K562 (cell line): ENCODE measurements at regions not wholly inside any gene's neighbourhood (a gene's known extent, or its start where the extent isn't known, plus 50 kb on each side); places are given as distances from the start of the nearest gene placed in this dataset.

Source experiments
- FOXA3 ChIP-seq, 2 experiments: fragments of 450-650 bp in 1 of 2; sonication (generic) in 1 of 2; formaldehyde crosslinking; IDR thresholded peaks in 1 of 2; conservative IDR thresholded peaks in 1 of 2; 2 replicates each; pipeline versions ENCODE4 v1.4.0 to v1.8.0; 2020 to 2022; ENCODE audit warnings: mild to moderate bottlenecking in 2 of 2, missing genetic modification reagents in 1 of 2
- GTF2E2 ChIP-seq: fragments of 200-800 bp; sonication (Bioruptor generic); IDR thresholded peaks from 2 replicates; pipeline ENCODE4 v1.6.1; 2016; ENCODE audit warnings: missing genetic modification characterization, missing compliant biosample characterization
- MED1 ChIP-seq: sonication (generic); formaldehyde crosslinking; IDR thresholded peaks from 2 replicates; pipeline ENCODE4 v1.8.1; 2023; ENCODE audit warnings: missing genetic modification reagents, borderline replicate concordance
- MITF ChIP-seq: IDR thresholded peaks from 2 replicates; pipeline ENCODE4 v1.6.1; 2014; ENCODE audit warnings: antibody characterized with exemption
- MYNN ChIP-seq, 2 experiments: sonication (generic); formaldehyde crosslinking in 1 of 2; IDR thresholded peaks; 2 replicates each; pipeline versions ENCODE4 v1.5.0 to v1.6.1; 2016 to 2020; ENCODE audit warnings: antibody characterized with exemption in 1 of 2, missing genetic modification reagents in 1 of 2
- RNF2 ChIP-seq: sonication (generic); IDR thresholded peaks from 2 replicates; pipeline ENCODE4 v1.6.1; 2016
- TAF1 ChIP-seq: IDR thresholded peaks from 2 replicates; pipeline ENCODE4 v1.6.1; 2011; ENCODE audit warnings: mild to moderate bottlenecking, low read length, moderate library complexity; ENCODE audit not compliant: insufficient read depth, control insufficient read depth, severe bottlenecking; ENCODE audit errors: extremely low read depth
- U2AF2 ChIP-seq: fragments of 200-400 bp; formaldehyde crosslinking; optimal IDR thresholded peaks from 2 replicates; pipeline ENCODE3; 2017; ENCODE audit warnings: low read depth, mild to moderate bottlenecking, low read length
- ZNF551 ChIP-seq: fragments of 250-450 bp; sonication (Bioruptor Pico); IDR thresholded peaks from 2 replicates; pipeline ENCODE4 v1.5.0; 2021; ENCODE audit warnings: mild to moderate bottlenecking, moderate library complexity
- ZNF668 ChIP-seq: fragments of 250-450 bp; sonication (Bioruptor Pico); IDR thresholded peaks from 2 replicates; pipeline ENCODE4 v1.8.0; 2022; ENCODE audit warnings: mild to moderate bottlenecking, inconsistent platforms
- TF ChIP-seq, protein P1 (sequence below): fragments of 250-450 bp; sonication (Bioruptor Pico); IDR thresholded peaks from 2 replicates; pipeline ENCODE4 v1.5.1; 2021; ENCODE audit warnings: mild to moderate bottlenecking
- TF ChIP-seq, protein P2 (sequence below): fragments of 450-650 bp; IDR thresholded peaks from 2 replicates; pipeline ENCODE4 v1.6.1; 2016; ENCODE audit warnings: mild to moderate bottlenecking, moderate library complexity

DNA sequence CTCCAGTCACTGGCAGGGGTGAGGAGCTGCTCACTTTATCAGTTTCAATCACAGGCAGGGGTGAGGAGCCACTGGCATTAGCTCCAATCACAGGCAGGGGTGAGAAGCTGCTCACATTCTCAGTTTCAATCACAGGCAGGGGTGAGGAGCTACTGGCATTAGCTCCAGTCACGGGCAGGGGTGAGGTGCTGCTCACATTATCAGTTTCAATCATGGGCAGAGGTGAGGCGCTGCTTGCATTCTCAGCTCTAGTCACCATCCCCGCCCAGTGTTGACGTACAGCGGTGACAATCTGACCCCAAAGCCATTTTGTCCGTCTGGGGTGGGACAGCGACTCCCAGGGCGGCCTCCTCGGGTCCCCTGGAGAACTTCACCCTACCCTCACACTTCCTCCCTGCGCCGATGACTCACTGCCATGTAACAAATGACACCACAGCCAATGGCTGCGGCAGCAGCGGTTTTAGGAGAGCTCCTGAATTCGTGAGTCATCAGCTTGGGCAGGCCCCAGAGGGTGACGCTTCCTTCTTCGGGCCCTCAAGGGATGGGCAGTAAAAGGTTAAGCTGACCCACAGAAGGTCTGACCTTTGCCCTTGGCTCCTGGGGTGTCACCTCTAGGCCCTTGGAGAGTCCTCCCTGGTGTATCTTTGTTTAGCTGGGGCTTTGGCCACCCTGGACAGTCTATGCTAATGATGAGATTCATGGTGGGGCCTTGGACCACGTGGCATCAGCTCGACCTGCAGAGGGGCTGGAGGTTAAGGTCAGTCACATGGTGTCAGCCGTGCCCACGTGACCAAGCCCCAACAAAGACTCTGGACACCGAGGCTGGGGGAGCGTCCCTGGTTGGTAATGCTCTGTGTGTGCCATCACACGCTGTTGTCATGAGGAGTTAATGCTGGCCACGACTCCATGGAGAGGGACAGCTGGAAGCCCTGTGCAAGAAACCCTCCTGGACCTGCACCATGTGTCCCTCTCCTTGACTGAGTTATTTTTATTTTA, 171.7 kb downstream of the C16orf95 start (continued):
- TF ChIP-seq, protein P1, sequence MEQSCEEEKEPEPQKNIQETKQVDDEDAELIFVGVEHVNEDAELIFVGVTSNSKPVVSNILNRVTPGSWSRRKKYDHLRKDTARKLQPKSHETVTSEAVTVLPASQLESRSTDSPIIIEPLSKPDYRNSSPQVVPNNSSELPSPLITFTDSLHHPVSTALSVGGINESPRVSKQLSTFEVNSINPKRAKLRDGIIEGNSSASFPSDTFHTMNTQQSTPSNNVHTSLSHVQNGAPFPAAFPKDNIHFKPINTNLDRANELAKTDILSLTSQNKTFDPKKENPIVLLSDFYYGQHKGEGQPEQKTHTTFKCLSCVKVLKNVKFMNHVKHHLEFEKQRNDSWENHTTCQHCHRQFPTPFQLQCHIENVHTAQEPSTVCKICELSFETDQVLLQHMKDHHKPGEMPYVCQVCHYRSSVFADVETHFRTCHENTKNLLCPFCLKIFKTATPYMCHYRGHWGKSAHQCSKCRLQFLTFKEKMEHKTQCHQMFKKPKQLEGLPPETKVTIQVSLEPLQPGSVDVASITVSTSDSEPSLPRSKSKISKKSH, result no peak
- TF ChIP-seq MITF (no peak), GTF2E2 (no peak), ZNF668 (CRISPR knock-in tag) (no peak), MED1 (CRISPR knock-in tag) (no peak), U2AF2 (no peak), TAF1 (no peak), MYNN (IDR thresholded peaks at IDR 0.05) (no peak), MYNN (CRISPR knock-in tag; IDR thresholded peaks at IDR 0.05) (no peak), FOXA3 (CRISPR knock-in tag; conservative IDR thresholded peaks at IDR 0.05 in 1 of 2, IDR thresholded peaks at IDR 0.05 in 1 of 2) (no peak), ZNF551 (CRISPR knock-in tag) (no peak), RNF2 (peak; percentile 40; the same call in 1 of the 2 replicates)
- TF ChIP-seq, protein P2, sequence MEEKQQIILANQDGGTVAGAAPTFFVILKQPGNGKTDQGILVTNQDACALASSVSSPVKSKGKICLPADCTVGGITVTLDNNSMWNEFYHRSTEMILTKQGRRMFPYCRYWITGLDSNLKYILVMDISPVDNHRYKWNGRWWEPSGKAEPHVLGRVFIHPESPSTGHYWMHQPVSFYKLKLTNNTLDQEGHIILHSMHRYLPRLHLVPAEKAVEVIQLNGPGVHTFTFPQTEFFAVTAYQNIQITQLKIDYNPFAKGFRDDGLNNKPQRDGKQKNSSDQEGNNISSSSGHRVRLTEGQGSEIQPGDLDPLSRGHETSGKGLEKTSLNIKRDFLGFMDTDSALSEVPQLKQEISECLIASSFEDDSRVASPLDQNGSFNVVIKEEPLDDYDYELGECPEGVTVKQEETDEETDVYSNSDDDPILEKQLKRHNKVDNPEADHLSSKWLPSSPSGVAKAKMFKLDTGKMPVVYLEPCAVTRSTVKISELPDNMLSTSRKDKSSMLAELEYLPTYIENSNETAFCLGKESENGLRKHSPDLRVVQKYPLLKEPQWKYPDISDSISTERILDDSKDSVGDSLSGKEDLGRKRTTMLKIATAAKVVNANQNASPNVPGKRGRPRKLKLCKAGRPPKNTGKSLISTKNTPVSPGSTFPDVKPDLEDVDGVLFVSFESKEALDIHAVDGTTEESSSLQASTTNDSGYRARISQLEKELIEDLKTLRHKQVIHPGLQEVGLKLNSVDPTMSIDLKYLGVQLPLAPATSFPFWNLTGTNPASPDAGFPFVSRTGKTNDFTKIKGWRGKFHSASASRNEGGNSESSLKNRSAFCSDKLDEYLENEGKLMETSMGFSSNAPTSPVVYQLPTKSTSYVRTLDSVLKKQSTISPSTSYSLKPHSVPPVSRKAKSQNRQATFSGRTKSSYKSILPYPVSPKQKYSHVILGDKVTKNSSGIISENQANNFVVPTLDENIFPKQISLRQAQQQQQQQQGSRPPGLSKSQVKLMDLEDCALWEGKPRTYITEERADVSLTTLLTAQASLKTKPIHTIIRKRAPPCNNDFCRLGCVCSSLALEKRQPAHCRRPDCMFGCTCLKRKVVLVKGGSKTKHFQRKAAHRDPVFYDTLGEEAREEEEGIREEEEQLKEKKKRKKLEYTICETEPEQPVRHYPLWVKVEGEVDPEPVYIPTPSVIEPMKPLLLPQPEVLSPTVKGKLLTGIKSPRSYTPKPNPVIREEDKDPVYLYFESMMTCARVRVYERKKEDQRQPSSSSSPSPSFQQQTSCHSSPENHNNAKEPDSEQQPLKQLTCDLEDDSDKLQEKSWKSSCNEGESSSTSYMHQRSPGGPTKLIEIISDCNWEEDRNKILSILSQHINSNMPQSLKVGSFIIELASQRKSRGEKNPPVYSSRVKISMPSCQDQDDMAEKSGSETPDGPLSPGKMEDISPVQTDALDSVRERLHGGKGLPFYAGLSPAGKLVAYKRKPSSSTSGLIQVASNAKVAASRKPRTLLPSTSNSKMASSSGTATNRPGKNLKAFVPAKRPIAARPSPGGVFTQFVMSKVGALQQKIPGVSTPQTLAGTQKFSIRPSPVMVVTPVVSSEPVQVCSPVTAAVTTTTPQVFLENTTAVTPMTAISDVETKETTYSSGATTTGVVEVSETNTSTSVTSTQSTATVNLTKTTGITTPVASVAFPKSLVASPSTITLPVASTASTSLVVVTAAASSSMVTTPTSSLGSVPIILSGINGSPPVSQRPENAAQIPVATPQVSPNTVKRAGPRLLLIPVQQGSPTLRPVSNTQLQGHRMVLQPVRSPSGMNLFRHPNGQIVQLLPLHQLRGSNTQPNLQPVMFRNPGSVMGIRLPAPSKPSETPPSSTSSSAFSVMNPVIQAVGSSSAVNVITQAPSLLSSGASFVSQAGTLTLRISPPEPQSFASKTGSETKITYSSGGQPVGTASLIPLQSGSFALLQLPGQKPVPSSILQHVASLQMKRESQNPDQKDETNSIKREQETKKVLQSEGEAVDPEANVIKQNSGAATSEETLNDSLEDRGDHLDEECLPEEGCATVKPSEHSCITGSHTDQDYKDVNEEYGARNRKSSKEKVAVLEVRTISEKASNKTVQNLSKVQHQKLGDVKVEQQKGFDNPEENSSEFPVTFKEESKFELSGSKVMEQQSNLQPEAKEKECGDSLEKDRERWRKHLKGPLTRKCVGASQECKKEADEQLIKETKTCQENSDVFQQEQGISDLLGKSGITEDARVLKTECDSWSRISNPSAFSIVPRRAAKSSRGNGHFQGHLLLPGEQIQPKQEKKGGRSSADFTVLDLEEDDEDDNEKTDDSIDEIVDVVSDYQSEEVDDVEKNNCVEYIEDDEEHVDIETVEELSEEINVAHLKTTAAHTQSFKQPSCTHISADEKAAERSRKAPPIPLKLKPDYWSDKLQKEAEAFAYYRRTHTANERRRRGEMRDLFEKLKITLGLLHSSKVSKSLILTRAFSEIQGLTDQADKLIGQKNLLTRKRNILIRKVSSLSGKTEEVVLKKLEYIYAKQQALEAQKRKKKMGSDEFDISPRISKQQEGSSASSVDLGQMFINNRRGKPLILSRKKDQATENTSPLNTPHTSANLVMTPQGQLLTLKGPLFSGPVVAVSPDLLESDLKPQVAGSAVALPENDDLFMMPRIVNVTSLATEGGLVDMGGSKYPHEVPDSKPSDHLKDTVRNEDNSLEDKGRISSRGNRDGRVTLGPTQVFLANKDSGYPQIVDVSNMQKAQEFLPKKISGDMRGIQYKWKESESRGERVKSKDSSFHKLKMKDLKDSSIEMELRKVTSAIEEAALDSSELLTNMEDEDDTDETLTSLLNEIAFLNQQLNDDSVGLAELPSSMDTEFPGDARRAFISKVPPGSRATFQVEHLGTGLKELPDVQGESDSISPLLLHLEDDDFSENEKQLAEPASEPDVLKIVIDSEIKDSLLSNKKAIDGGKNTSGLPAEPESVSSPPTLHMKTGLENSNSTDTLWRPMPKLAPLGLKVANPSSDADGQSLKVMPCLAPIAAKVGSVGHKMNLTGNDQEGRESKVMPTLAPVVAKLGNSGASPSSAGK, result peak; percentile 86
